Fibroblast of skin of left quadriceps (primary cell): ENCODE measurements at regions not wholly inside any gene's neighbourhood (a gene's known extent, or its start where the extent isn't known, plus 50 kb on each side); places are given as distances from the start of the nearest gene placed in this dataset.

ENCODE experiments used
- DNase-seq, 2 experiments: peaks; one replicate each; pipeline ENCODE4 v3.0.0-alpha.2; 2013; ENCODE audit warnings: low read depth in 2 of 2

GRCh38 chr18:39558658-39559057 lies 1993.1 kb upstream of the CELF4 start:
- DNase-seq, result no peak

GRCh38 chr18:39555496-39555895 lies 1989.9 kb upstream of the CELF4 start:
- DNase-seq, result no peak

GRCh38 chr18:39550701-39551100 lies 1985.1 kb upstream of the CELF4 start:
- DNase-seq, result no peak

GRCh38 chr18:39549144-39549543 lies 1983.5 kb upstream of the CELF4 start:
- DNase-seq, result no peak

- no peak for DNase-seq
Observed at GRCh38 chr18:39531659-39532058, 1966.1 kb upstream of the CELF4 start.

- no peak for DNase-seq
Observed at GRCh38 chr18:39529358-39529757, 1963.8 kb upstream of the CELF4 start.

- no peak for DNase-seq
Observed at GRCh38 chr18:39527465-39527864, 1961.9 kb upstream of the CELF4 start.

- no peak for DNase-seq
Observed at GRCh38 chr18:39524370-39524769, 1958.8 kb upstream of the CELF4 start.

GRCh38 chr18:39523281-39523680 lies 1957.7 kb upstream of the CELF4 start:
- DNase-seq, result no peak

GRCh38 chr18:39521164-39521563 lies 1955.6 kb upstream of the CELF4 start:
- DNase-seq, result no peak

- DNase-seq, result no peak
Observed at GRCh38 chr18:39519741-39520140, 1954.1 kb upstream of the CELF4 start.

GRCh38 chr18:39515299-39515698 lies 1949.7 kb upstream of the CELF4 start:
- DNase-seq, result no peak

- DNase-seq, result no peak
Observed at GRCh38 chr18:39513186-39513585, 1947.6 kb upstream of the CELF4 start.

- no peak for DNase-seq
Observed at GRCh38 chr18:39506581-39507330, 1941.2 kb upstream of the CELF4 start.

GRCh38 chr18:39500306-39500705 lies 1934.7 kb upstream of the CELF4 start:
- no peak for DNase-seq

GRCh38 chr18:39497821-39498220 lies 1932.2 kb upstream of the CELF4 start:
- no peak for DNase-seq

- no peak for DNase-seq
Observed at GRCh38 chr18:39496986-39497385, 1931.4 kb upstream of the CELF4 start.

GRCh38 chr18:39494211-39494896 lies 1928.8 kb upstream of the CELF4 start:
- DNase-seq, result no peak

- no peak for DNase-seq
Observed at GRCh38 chr18:39491408-39491807, 1925.8 kb upstream of the CELF4 start.

- no peak for DNase-seq
Observed at GRCh38 chr18:39489431-39489830, 1923.8 kb upstream of the CELF4 start.

- no peak for DNase-seq
Observed at GRCh38 chr18:39487932-39488331, 1922.3 kb upstream of the CELF4 start.

- DNase-seq, result no peak
Observed at GRCh38 chr18:39486268-39486667, 1920.7 kb upstream of the CELF4 start.

- no peak for DNase-seq
Observed at GRCh38 chr18:39485696-39486095, 1920.1 kb upstream of the CELF4 start.
